ENCODE measurements at regions not wholly inside any gene's neighbourhood (a gene's known extent, or its start where the extent isn't known, plus 50 kb on each side); places are given as distances from the start of the nearest gene placed in this dataset.
"Not testable (repeated sequence)": the region's sequence is repeated elsewhere in the genome, so short reads cannot be mapped to it uniquely, and the experiment has no call there.

DNA sequence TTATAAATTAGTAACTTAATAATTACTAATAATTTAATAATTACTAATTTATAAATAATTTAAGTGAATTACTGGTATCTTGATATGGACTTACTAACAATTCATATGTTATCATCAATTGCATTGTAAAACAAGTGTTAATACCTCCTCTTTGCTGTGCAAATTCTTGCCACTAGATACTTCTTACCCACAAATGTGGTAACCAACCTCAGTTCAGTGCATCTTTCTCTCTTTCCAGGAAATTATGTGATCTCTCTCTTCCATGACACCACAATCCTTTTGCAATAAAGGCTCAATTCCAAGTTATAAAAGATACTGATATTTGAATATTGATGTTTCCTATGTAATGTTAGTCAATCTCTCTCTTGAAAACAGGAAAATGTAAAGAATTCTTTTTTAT is 408.6 kb upstream of the MIR17HG start:
- Histone ChIP-seq H3K27me3 (no peaks in the 10 kb centered on the region), H3K4me3 (no peak overlapping the region), H3K9me3 (no peaks in the 10 kb centered on the region), H3K4me1 (no peaks in the 10 kb centered on the region), H3K27ac (no peak overlapping the region), H3K36me3 (no peaks in the 10 kb centered on the region)
- DNase-seq: no peak
- in situ Hi-C loops (cut with MboI; ENCODE audit: low pct_ligation_motif_present in 1 of 4, low pct_unique_long_range_greater_than_20kb in 1 of 4, low sequenced_read_pairs in 3 of 4) (no loop called here), intact Hi-C loops (cut with DNase I; ENCODE audit: low total_unique reads) (no loop called here)
- TF ChIP-seq POLR2A (IDR thresholded peaks at IDR 0.05): no peak

DNA sequence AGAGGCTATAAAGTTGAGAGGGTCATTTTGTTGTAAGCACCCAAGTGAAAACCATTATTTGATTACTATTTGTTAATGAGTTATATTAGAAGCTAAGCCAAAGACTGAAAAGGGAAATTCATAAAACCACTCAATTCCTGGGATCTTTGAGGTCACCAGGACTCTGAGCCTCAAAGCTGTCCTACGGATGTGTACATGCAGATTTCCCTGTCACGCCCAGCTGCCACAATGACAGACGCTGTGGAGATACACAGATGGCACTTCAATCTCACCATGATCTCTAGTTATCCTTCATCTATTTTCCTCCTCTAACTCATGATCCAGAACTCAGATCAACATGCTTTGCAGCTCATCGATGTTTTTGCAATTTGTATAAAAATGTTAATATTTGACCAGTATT is 403.5 kb upstream of the MIR17HG start:
- WGBS, 2 donors (ENCODE audit: low coverage in 1 of 2): 73 to 92% methylated on average over 1 to 4 of the region's 4 CpGs
- H3K9me3 ChIP-seq: no peaks in the 10 kb centered on the region
- H3K36me3 ChIP-seq: no peaks in the 10 kb centered on the region
- TF ChIP-seq POLR2AphosphoS5 (IDR thresholded peaks at IDR 0.05) (no peak), POLR2A (IDR thresholded peaks at IDR 0.05) (no peak), CTCF (IDR thresholded peaks at IDR 0.05) (no peak), EP300 (IDR thresholded peaks at IDR 0.05; ENCODE audit: low read depth) (no peak)
- H3K4me1 ChIP-seq: no peaks in the 10 kb centered on the region
- in situ Hi-C loops (cut with MboI; ENCODE audit: low pct_ligation_motif_present in 1 of 4, low pct_unique_long_range_greater_than_20kb in 1 of 4, low sequenced_read_pairs in 3 of 4): no loop called here
- no peaks in the 10 kb centered on the region for H3K27me3 ChIP-seq
- no peak overlapping the region for H3K4me3 ChIP-seq
- no peak for DNase-seq
- intact Hi-C loops (cut with DNase I; ENCODE audit: low total_unique reads): no loop called here
- no peak overlapping the region for H3K27ac ChIP-seq

DNA sequence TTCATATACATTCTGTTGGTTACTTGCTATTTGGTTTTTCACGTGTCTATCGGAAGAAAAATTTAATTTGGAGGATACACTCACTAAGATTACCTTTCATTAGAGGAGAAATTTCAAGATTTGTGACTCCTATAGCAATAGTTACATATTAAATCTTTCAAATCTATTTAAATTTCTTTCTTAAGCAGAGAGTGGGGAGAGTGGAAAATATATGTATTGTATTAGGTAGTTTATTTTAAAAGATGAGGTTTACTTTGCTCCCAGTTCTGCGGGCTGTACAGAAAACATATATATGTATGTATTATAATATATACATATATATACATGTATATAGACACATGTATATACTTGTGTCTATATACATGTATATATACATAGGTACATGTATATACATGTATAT is 402.3 kb upstream of the MIR17HG start:
- H3K4me1 ChIP-seq; H3K4me3 ChIP-seq; H3K36me3 ChIP-seq; H3K27ac ChIP-seq; DNase-seq; H3K27me3 ChIP-seq; H3K9me3 ChIP-seq; in situ Hi-C loops (cut with MboI; ENCODE audit: low pct_ligation_motif_present in 1 of 4, low pct_unique_long_range_greater_than_20kb in 1 of 4, low sequenced_read_pairs in 3 of 4); intact Hi-C loops (cut with DNase I; ENCODE audit: low total_unique reads): not testable (repeated sequence)
- WGBS, 2 donors (ENCODE audit: low coverage in 1 of 2): 92 to 94% methylated on average over 3 of the region's 3 CpGs

- in situ Hi-C loops (cut with MboI; ENCODE audit: low pct_ligation_motif_present in 1 of 4, low pct_unique_long_range_greater_than_20kb in 1 of 4, low sequenced_read_pairs in 3 of 4); H3K9me3 ChIP-seq; intact Hi-C loops (cut with DNase I; ENCODE audit: low total_unique reads); H3K36me3 ChIP-seq; H3K4me1 ChIP-seq; DNase-seq; H3K27ac ChIP-seq; H3K4me3 ChIP-seq; H3K27me3 ChIP-seq: not testable (repeated sequence)
- 70 to 76% methylated on average over 5 of the region's 5 CpGs for WGBS, 2 donors (ENCODE audit: low coverage in 1 of 2)
Measured at GRCh38 chr13:90946125-90946524, 401.4 kb upstream of the MIR17HG start.

DNA sequence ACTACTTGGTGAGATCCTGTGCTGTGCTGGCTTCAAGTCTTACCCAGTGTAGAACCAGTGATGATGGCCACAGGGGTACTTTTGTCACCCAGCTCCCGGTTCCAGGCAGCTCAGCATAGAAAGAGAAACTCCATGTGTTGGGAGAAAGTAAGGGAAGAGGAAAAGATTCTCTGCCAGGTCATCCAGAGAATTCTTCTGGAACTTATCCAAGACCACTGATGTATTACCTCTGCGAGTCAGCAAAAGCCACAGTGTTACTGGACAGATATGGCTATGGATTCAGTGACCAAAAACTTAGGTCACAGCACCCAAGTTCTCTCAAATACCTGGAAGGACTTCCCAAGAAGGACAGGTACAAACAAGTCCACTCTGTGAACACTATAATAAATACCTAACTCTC is 399.5 kb upstream of the MIR17HG start:
- 43 to 61% methylated on average over 1 to 2 of the region's 2 CpGs for WGBS, 2 donors (ENCODE audit: low coverage in 1 of 2)
- in situ Hi-C loops (cut with MboI; ENCODE audit: low pct_ligation_motif_present in 1 of 4, low pct_unique_long_range_greater_than_20kb in 1 of 4, low sequenced_read_pairs in 3 of 4): no loop called here
- Histone ChIP-seq H3K27ac (no peak overlapping the region), H3K4me1 (no peaks in the 10 kb centered on the region), H3K9me3 (no peaks in the 10 kb centered on the region), H3K36me3 (no peaks in the 10 kb centered on the region), H3K27me3 (no peaks in the 10 kb centered on the region), H3K4me3 (no peak overlapping the region)
- TF ChIP-seq POLR2AphosphoS5 (IDR thresholded peaks at IDR 0.05) (no peak), CTCF (IDR thresholded peaks at IDR 0.05) (no peak), POLR2A (IDR thresholded peaks at IDR 0.05) (no peak), EP300 (IDR thresholded peaks at IDR 0.05; ENCODE audit: low read depth) (no peak)
- intact Hi-C loops (cut with DNase I; ENCODE audit: low total_unique reads): no loop called here
- DNase-seq: no peak

DNA sequence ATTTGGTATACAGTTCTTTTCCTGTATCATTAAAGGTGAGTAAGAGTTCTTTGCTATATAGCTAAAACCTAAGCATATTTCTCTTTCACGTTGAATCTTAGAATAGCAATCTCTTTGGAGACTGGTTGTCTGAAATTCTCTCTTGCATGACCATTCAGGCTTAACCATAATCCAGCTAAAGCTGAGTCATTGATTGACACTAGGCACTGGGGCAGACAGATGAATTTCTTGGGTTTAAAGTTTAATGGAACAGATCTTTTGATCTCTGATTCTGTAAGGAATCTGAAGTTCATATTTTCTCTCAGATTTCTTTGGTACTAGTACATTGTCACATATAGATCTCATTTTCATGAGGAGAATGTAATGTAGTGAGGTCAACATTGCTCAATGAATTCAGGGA is 397.3 kb upstream of the MIR17HG start:
- no peak overlapping the region for H3K4me3 ChIP-seq
- TF ChIP-seq POLR2A (IDR thresholded peaks at IDR 0.05) (no peak), CTCF (IDR thresholded peaks at IDR 0.05) (no peak), EP300 (IDR thresholded peaks at IDR 0.05; ENCODE audit: low read depth) (no peak), POLR2AphosphoS5 (IDR thresholded peaks at IDR 0.05) (no peak)
- intact Hi-C loops (cut with DNase I; ENCODE audit: low total_unique reads): no loop called here
- no peak for DNase-seq
- no peak overlapping the region for H3K27ac ChIP-seq
- WGBS, 2 donors (ENCODE audit: low coverage in 1 of 2): 69 to 86% methylated on average over 1 of the region's 1 CpG
- no peaks in the 10 kb centered on the region for H3K9me3 ChIP-seq
- in situ Hi-C loops (cut with MboI; ENCODE audit: low pct_ligation_motif_present in 1 of 4, low pct_unique_long_range_greater_than_20kb in 1 of 4, low sequenced_read_pairs in 3 of 4): no loop called here
- no peaks in the 10 kb centered on the region for H3K27me3 ChIP-seq
- H3K4me1 ChIP-seq: no peaks in the 10 kb centered on the region
- no peaks in the 10 kb centered on the region for H3K36me3 ChIP-seq
